BJ (cell line): ENCODE measurements at regions not wholly inside any gene's neighbourhood (a gene's known extent, or its start where the extent isn't known, plus 50 kb on each side); places are given as distances from the start of the nearest gene placed in this dataset.

Experiments
- CTCF ChIA-PET: fragments of 350-600 bp; formaldehyde crosslinking; extraction: SDS; loops from one replicate; lab custom pipeline; 2021; ENCODE audit warnings: antibody characterized with exemption, inconsistent platforms; lab: Yijun Ruan, JAX
- POLR2A ChIA-PET: fragments of 300-600 bp; sonication (Branson Sonifier 250); formaldehyde crosslinking; extraction: SDS; loops from one replicate; lab custom pipeline; 2021; ENCODE audit warnings: antibody characterized with exemption; lab: Charles Lee
- DNase-seq: peaks from one replicate; pipeline ENCODE4 v3.0.0-alpha.2; 2011; ENCODE audit warnings: low read depth
- H3K27me3 ChIP-seq: 2 replicates; pipeline ENCODE4 v1.6.0; 2011; ENCODE audit warnings: low read length; ENCODE audit not compliant: control insufficient read depth, insufficient read depth
- H3K36me3 ChIP-seq: 2 replicates; pipeline ENCODE4 v1.5.1; 2011; ENCODE audit warnings: low read length; ENCODE audit not compliant: control insufficient read depth, insufficient read depth
- H3K4me3 ChIP-seq: 2 replicates; pipeline ENCODE4 v1.5.1; 2011; ENCODE audit warnings: low read depth, mild to moderate bottlenecking, control low read depth, low read length
- CTCF ChIP-seq: IDR thresholded peaks from 2 replicates; pipeline ENCODE4 v1.5.1; 2011; ENCODE audit warnings: low read depth, mild to moderate bottlenecking, control low read depth, inconsistent platforms, low read length, moderate library complexity; ENCODE audit not compliant: insufficient read depth

DNA sequence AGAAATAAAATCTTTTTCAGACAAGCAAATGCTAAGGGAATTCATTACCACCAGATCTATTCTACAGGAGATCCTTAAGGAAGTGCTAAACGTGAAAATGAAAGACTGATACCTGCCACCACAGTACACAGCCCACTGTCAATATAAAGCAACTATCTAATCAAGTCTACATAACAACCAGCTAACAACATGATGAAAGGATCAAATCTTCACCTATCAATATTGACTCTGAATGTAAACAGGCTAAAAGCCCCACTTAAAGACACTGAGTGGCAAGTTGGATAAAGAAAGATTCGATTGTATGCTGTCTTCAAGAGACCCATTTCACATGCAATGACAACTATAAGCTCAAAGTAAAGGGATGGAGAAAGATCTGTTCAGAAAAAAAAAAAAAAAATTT is 492.4 kb downstream of the COL11A1 start:
- Histone ChIP-seq H3K4me3 (no peak overlapping the region), H3K27me3 (no peaks in the 10 kb centered on the region), H3K36me3 (no peaks in the 10 kb centered on the region)
- CTCF ChIA-PET, result no interaction called here
- no peak for DNase-seq
- POLR2A ChIA-PET, result no interaction called here
- TF ChIP-seq CTCF, result no peak

DNA sequence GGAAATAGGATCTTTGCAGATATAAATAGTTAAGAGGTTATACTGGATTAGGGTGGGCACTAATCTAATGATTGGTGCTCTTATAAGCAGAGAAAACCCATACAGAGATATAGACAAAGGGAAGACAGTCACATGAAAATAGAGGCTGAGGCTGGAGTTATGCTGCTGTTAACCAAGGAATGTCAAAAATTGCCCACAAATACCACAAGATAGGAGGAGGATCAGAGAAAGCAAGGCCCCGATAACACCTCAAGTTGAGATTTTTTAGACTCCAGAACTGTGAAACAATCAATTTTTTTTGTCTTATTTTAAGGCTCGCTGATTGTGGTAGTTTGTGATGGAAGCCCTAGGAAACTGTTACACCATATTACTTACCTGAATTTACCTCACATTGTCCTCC is 513.2 kb downstream of the COL11A1 start:
- DNase-seq, result no peak
- CTCF ChIA-PET, result no interaction called here

GRCh38 chr1:102593276-102593675 is 515.0 kb downstream of the COL11A1 start:
- Histone ChIP-seq H3K4me3 (no peak overlapping the region), H3K36me3 (no peaks in the 10 kb centered on the region), H3K27me3 (no peaks in the 10 kb centered on the region)
- POLR2A ChIA-PET, result no interaction called here
- DNase-seq, result no peak
- CTCF ChIA-PET, result interaction anchor here (0.6 to 0.9 kb wide), 2 partner anchors 12 to 864 kb away, joined by 3 to 4 read pairs; no protein-coding TSS in a partner anchor
- no peak for TF ChIP-seq CTCF

More for the DNA sequence above, 513.2 kb downstream of the COL11A1 start:
- Histone ChIP-seq H3K4me3 (no peak overlapping the region), H3K27me3 (no peaks in the 10 kb centered on the region), H3K36me3 (no peaks in the 10 kb centered on the region)
- no peak for TF ChIP-seq CTCF
- POLR2A ChIA-PET, result no interaction called here

- POLR2A ChIA-PET, result interaction anchor here (0.7 kb wide), 1 partner anchor 336 kb away, joined by 3 read pairs; no protein-coding TSS in a partner anchor
- H3K4me3 ChIP-seq, result no peak overlapping the region
- CTCF ChIA-PET, result no interaction called here
- DNase-seq, result no peak
- no peaks in the 10 kb centered on the region for H3K27me3 ChIP-seq
- no peak for TF ChIP-seq CTCF
- H3K36me3 ChIP-seq, result no peaks in the 10 kb centered on the region
Observed at GRCh38 chr1:102588536-102588935, 519.8 kb downstream of the COL11A1 start.

GRCh38 chr1:102586022-102586421 is 522.3 kb downstream of the COL11A1 start:
- no peaks in the 10 kb centered on the region for H3K27me3 ChIP-seq
- DNase-seq, result no peak
- no peak for TF ChIP-seq CTCF
- H3K4me3 ChIP-seq, result no peak overlapping the region
- no peaks in the 10 kb centered on the region for H3K36me3 ChIP-seq
- POLR2A ChIA-PET, result no interaction called here
- CTCF ChIA-PET, result no interaction called here
